ENCODE measurements at regions not wholly inside any gene's neighbourhood (a gene's known extent, or its start where the extent isn't known, plus 50 kb on each side); places are given as distances from the start of the nearest gene placed in this dataset.

- TF ChIP-seq CTCF (IDR thresholded peaks at IDR 0.05) = no peak
- TF ChIP-seq HMGXB4 (CRISPR knock-in tag; IDR thresholded peaks at IDR 0.05; ENCODE audit: borderline replicate concordance) = no peak
- TF ChIP-seq FOSL2 (IDR thresholded peaks at IDR 0.05) = no peak
- TF ChIP-seq FOSL2 (CRISPR knock-in tag; IDR thresholded peaks at IDR 0.05) = no peak
- TF ChIP-seq CHD2 (IDR thresholded peaks at IDR 0.05; ENCODE audit: low read length, partially characterized antibody) = no peak
- no peak for TF ChIP-seq EP300 (IDR thresholded peaks at IDR 0.05)
- TF ChIP-seq ZSCAN20 (CRISPR knock-in tag; IDR thresholded peaks at IDR 0.05) = no peak
- no peak for TF ChIP-seq RFX5 (IDR thresholded peaks at IDR 0.05)
- TF ChIP-seq BCL3 (IDR thresholded peaks at IDR 0.05) = no peak
- TF ChIP-seq POLR2A (IDR thresholded peaks at IDR 0.05; ENCODE audit: low read length) = no peak
- TF ChIP-seq ESRRA (IDR thresholded peaks at IDR 0.05; ENCODE audit: borderline replicate concordance, low read length) = no peak
- TF ChIP-seq MAX (IDR thresholded peaks at IDR 0.05) = no peak
- no peak for TF ChIP-seq KDM1A (IDR thresholded peaks at IDR 0.05; ENCODE audit: low read depth)
- TF ChIP-seq FOXS1 (CRISPR knock-in tag; IDR thresholded peaks at IDR 0.05) = no peak
Measured at GRCh38 chr4:32030406-32030805, 1310.2 kb downstream of the PCDH7 start.
